WTC11 (cell line): ENCODE measurements at regions not wholly inside any gene's neighbourhood (a gene's known extent, or its start where the extent isn't known, plus 50 kb on each side); places are given as distances from the start of the nearest gene placed in this dataset.

Experiments used
- FOXP1 ChIP-seq: sonication (generic); formaldehyde crosslinking; IDR thresholded peaks from 2 replicates; pipeline ENCODE4 v1.8.0; 2022; ENCODE audit warnings: missing genetic modification reagents, mild to moderate bottlenecking, moderate library complexity, borderline replicate concordance
- SMAD4 ChIP-seq: sonication (generic); formaldehyde crosslinking; IDR thresholded peaks from 2 replicates; pipeline ENCODE4 v1.8.0; 2022; ENCODE audit warnings: mild to moderate bottlenecking, missing genetic modification reagents
- SP1 ChIP-seq: sonication (generic); formaldehyde crosslinking; conservative IDR thresholded peaks from 2 replicates; pipeline ENCODE4 v1.8.1; 2022; ENCODE audit warnings: missing genetic modification reagents
- TCF7 ChIP-seq: sonication (generic); formaldehyde crosslinking; IDR thresholded peaks from 2 replicates; pipeline ENCODE4 v1.8.0; 2022; ENCODE audit warnings: mild to moderate bottlenecking, low read depth, missing genetic modification reagents, moderate library complexity
- TEAD4 ChIP-seq: sonication (generic); formaldehyde crosslinking; IDR thresholded peaks from 2 replicates; pipeline ENCODE4 v1.8.0; 2022; ENCODE audit warnings: mild to moderate bottlenecking, missing genetic modification reagents
- ZNF423 ChIP-seq: fragments of 250-450 bp; sonication (Bioruptor Pico); IDR thresholded peaks from 2 replicates; pipeline ENCODE4 v2.1.2; 2022; ENCODE audit warnings: mild to moderate bottlenecking, moderate library complexity
- ZNF671 ChIP-seq: fragments of 250-450 bp; sonication (Bioruptor Pico); IDR thresholded peaks from 2 replicates; pipeline ENCODE4 v1.8.0; 2021; ENCODE audit warnings: mild to moderate bottlenecking
- TF ChIP-seq, protein P1 (sequence below): fragments of 200-600 bp; IDR thresholded peaks from 2 replicates; pipeline ENCODE4 v1.8.0; 2022; ENCODE audit warnings: antibody characterized with exemption
- TF ChIP-seq, protein P2 (sequence below): fragments of 250-450 bp; sonication (Bioruptor Pico); IDR thresholded peaks from 2 replicates; pipeline ENCODE4 v1.9.0; 2021; ENCODE audit warnings: mild to moderate bottlenecking
- TF ChIP-seq, protein P3 (sequence below): sonication (generic); formaldehyde crosslinking; IDR thresholded peaks from 2 replicates; pipeline ENCODE4 v1.8.1; 2022; ENCODE audit warnings: low read depth, missing genetic modification reagents, borderline replicate concordance
- TF ChIP-seq, protein P4 (sequence below): sonication (generic); formaldehyde crosslinking; IDR thresholded peaks from 2 replicates; pipeline ENCODE4 v1.8.0; 2022; ENCODE audit warnings: mild to moderate bottlenecking, missing genetic modification reagents
- TF ChIP-seq, protein P5 (sequence below): sonication (generic); formaldehyde crosslinking; IDR thresholded peaks from 2 replicates; pipeline ENCODE4 v1.8.1; 2022; ENCODE audit warnings: mild to moderate bottlenecking, moderate library complexity, missing genetic modification reagents
- TF ChIP-seq, protein P6 (sequence below): fragments of 250-450 bp; sonication (Bioruptor Pico); IDR thresholded peaks from 2 replicates; pipeline ENCODE4 v1.8.0; 2021; ENCODE audit warnings: mild to moderate bottlenecking
- TF ChIP-seq, protein P7 (sequence below): sonication (generic); formaldehyde crosslinking; conservative IDR thresholded peaks from 2 replicates; pipeline ENCODE4 v1.8.1; 2023; ENCODE audit warnings: mild to moderate bottlenecking, low read depth, missing genetic modification reagents, moderate library complexity

DNA sequence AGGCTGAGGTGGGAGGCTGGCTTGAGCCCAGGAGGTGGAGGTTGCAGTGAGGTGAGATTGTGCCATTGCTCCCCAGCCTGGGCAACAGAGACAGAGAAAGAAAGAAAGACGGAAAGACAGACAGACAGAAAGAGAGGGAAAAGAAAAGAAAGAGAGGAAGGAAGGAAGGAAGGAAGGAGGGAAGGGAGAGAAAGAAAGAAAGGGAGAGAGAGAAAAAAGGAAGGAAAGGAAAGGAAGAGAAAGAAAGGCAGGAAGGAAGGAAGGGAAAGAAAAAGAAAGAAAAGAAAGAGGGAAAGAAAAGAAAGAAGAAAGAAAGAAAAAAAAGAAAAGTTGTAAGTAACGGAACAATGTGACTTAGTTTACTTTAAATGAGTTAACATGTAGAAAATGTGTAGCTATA is 260.7 kb upstream of the GRM7 start:
- TF ChIP-seq, protein P1, sequence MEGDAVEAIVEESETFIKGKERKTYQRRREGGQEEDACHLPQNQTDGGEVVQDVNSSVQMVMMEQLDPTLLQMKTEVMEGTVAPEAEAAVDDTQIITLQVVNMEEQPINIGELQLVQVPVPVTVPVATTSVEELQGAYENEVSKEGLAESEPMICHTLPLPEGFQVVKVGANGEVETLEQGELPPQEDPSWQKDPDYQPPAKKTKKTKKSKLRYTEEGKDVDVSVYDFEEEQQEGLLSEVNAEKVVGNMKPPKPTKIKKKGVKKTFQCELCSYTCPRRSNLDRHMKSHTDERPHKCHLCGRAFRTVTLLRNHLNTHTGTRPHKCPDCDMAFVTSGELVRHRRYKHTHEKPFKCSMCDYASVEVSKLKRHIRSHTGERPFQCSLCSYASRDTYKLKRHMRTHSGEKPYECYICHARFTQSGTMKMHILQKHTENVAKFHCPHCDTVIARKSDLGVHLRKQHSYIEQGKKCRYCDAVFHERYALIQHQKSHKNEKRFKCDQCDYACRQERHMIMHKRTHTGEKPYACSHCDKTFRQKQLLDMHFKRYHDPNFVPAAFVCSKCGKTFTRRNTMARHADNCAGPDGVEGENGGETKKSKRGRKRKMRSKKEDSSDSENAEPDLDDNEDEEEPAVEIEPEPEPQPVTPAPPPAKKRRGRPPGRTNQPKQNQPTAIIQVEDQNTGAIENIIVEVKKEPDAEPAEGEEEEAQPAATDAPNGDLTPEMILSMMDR: no peak
- TF ChIP-seq, protein P2, sequence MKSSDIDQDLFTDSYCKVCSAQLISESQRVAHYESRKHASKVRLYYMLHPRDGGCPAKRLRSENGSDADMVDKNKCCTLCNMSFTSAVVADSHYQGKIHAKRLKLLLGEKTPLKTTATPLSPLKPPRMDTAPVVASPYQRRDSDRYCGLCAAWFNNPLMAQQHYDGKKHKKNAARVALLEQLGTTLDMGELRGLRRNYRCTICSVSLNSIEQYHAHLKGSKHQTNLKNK (CRISPR knock-in tag): no peak
- TF ChIP-seq, protein P3, sequence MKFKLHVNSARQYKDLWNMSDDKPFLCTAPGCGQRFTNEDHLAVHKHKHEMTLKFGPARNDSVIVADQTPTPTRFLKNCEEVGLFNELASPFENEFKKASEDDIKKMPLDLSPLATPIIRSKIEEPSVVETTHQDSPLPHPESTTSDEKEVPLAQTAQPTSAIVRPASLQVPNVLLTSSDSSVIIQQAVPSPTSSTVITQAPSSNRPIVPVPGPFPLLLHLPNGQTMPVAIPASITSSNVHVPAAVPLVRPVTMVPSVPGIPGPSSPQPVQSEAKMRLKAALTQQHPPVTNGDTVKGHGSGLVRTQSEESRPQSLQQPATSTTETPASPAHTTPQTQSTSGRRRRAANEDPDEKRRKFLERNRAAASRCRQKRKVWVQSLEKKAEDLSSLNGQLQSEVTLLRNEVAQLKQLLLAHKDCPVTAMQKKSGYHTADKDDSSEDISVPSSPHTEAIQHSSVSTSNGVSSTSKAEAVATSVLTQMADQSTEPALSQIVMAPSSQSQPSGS (CRISPR knock-in tag): no peak
- no peak for TF ChIP-seq TEAD4 (CRISPR knock-in tag)
- TF ChIP-seq, protein P4, sequence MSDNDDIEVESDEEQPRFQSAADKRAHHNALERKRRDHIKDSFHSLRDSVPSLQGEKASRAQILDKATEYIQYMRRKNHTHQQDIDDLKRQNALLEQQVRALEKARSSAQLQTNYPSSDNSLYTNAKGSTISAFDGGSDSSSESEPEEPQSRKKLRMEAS: no peak
- no peak for TF ChIP-seq TCF7 (CRISPR knock-in tag)
- TF ChIP-seq, protein P5, sequence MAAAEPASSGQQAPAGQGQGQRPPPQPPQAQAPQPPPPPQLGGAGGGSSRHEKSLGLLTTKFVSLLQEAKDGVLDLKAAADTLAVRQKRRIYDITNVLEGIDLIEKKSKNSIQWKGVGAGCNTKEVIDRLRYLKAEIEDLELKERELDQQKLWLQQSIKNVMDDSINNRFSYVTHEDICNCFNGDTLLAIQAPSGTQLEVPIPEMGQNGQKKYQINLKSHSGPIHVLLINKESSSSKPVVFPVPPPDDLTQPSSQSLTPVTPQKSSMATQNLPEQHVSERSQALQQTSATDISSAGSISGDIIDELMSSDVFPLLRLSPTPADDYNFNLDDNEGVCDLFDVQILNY: no peak
- no peak for TF ChIP-seq SMAD4 (CRISPR knock-in tag)
- TF ChIP-seq, protein P6, sequence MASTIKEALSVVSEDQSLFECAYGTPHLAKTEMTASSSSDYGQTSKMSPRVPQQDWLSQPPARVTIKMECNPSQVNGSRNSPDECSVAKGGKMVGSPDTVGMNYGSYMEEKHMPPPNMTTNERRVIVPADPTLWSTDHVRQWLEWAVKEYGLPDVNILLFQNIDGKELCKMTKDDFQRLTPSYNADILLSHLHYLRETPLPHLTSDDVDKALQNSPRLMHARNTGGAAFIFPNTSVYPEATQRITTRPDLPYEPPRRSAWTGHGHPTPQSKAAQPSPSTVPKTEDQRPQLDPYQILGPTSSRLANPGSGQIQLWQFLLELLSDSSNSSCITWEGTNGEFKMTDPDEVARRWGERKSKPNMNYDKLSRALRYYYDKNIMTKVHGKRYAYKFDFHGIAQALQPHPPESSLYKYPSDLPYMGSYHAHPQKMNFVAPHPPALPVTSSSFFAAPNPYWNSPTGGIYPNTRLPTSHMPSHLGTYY (CRISPR knock-in tag): no peak
- TF ChIP-seq, protein P7, sequence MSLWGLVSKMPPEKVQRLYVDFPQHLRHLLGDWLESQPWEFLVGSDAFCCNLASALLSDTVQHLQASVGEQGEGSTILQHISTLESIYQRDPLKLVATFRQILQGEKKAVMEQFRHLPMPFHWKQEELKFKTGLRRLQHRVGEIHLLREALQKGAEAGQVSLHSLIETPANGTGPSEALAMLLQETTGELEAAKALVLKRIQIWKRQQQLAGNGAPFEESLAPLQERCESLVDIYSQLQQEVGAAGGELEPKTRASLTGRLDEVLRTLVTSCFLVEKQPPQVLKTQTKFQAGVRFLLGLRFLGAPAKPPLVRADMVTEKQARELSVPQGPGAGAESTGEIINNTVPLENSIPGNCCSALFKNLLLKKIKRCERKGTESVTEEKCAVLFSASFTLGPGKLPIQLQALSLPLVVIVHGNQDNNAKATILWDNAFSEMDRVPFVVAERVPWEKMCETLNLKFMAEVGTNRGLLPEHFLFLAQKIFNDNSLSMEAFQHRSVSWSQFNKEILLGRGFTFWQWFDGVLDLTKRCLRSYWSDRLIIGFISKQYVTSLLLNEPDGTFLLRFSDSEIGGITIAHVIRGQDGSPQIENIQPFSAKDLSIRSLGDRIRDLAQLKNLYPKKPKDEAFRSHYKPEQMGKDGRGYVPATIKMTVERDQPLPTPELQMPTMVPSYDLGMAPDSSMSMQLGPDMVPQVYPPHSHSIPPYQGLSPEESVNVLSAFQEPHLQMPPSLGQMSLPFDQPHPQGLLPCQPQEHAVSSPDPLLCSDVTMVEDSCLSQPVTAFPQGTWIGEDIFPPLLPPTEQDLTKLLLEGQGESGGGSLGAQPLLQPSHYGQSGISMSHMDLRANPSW (CRISPR knock-in tag): no peak
- TF ChIP-seq FOXP1 (CRISPR knock-in tag): no peak
- TF ChIP-seq SP1 (CRISPR knock-in tag): no peak
- no peak for TF ChIP-seq ZNF423 (CRISPR knock-in tag)
- no peak for TF ChIP-seq ZNF671 (CRISPR knock-in tag)
